HK-2 (cell line): ENCODE measurements at regions not wholly inside any gene's neighbourhood (a gene's known extent, or its start where the extent isn't known, plus 50 kb on each side); places are given as distances from the start of the nearest gene placed in this dataset.

ENCODE experiments used
- DNase-seq: peaks from one replicate; pipeline ENCODE4 v3.0.0-alpha.2; 2018; ENCODE audit not compliant: unreplicated experiment

DNA sequence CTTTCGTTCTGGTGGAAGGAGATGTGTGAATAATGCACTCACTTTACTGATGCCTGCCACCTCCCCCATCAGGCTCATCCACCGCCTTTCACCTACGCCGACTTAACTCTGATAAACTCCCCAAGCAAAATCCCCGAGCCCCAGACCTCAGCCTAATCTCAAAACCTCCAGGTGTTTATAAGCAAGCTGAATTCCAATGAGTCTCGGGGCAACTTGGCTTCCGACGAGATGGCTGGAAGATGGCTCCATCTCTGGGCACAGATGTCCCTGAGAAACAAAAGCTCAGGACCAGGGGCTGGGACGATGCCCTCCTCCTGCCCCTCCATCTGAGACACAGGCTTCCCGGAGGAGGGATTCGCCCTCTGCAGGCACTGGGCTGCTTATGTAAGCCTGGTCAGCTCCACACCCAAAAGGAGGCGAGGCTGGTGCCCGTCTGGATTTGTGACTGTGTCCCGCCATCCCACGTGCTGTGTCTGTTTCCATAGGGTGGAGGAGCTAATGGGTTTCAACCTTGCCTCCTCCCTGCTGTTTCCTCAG, 386.4 kb upstream of the TNRC6C start:
- DNase-seq, result no peak

DNA sequence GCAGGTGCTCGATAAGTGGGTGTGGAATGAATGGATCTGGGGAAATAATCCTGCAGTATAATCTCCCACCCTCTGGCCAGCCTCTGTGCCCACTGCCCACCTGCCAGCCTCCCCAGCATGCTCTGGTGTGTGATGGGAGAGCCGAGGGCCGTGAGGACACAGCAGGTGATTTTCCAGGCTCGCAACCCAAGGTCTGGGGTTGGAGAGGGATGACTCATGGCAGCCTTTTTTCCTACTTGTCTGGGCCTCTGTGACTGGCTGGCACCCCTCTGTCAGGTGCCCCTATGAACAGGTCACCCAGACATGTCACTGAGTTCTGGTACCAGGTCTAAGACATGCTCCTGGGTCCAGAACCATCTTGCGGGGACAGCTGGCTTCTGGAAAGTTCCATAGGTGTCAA, 385.7 kb upstream of the TNRC6C start:
- DNase-seq, result no peak

DNA sequence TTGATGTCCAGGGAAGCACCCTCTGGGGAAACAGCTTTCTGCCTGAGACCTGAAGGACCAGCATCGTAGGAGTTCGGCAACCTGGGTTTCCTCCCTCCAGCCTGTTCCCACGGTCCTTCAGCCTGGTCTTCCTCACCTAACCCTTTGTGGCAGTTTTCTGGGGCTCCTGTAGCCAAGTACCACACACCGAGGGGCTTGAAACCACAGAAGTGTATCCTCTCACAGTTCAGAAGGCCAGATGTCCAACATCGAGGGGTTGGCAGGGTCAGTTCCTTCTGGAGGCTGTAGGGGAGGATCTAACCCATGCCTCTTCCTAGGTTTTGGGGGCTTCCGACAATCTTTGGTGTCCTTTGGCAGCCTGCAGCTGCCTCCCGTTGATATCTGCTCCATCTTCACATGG, 381.0 kb upstream of the TNRC6C start:
- no peak for DNase-seq

DNA sequence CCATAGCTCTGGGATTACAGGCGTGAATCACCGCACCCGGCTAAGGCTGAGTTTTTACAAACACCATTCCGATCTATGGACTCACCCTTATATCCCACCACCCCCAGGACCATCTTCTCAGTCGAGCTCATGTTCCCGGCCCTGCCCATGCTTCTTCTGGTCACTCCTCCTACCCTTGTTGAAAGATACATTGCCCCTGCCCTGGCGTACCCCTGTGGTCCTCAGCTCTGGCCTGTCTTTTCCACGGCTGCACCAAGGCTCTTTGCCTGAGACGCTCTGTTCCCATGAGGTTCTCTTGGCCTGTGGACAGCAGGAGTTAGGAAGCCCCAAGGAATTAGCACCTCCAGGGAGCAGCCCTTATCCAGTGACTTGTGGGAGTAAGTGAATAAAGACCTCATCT, 379.4 kb upstream of the TNRC6C start:
- DNase-seq, result no peak

DNA sequence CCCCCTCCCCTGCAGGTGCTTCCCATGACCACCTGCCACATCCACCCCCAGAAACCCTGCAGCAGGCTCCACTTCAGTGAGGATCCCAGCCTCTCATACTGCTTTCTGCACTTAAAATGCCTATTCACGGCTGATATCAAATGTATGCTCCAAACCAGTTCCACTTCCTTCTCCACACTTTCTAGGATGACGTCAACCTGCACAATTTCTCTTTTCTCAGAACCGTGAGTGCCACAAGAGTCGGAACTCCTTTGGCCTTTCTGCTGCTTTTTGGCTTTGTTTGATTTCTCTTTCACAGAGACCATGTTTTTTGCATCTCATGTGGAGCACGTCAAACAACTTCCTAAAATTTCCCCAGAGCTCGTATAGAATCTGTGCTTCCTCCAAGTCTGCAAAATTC, 378.8 kb upstream of the TNRC6C start:
- no peak for DNase-seq

DNA sequence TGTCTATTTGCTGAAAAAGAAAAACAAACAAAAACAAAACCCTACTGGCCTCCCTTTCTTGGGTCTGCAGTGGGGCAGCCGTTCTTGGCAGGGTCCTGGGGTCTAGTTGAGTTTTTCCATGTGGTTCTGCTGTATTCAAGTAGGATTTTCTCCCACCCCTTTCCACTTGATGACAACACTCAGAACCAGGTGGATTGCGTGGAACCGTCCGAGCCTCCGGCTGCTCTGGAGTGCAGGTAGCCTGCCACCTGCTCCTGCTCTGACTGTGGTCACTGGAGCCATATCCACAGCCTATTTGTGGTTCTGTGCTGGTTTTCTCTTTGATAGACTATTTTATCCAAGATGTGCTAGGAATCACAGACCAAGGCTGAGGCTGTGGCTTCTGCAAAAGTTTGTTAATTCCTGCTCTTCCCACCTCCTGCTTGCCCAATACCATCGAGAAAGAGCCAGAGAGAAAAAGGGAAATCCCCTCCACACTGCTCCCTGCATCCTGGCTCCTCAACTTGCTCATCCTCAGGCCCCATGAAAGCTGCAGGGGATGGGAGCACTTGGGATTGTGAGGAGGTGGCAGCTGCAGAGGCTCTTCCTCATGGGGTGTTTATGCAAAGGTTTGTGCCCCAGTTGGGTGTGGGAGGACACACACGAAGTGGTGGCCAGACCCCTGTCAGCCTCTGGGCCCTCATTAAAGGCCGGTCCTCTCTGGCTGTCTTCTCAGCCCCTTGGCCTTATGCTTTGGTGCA, 377.8 kb upstream of the TNRC6C start:
- no peak for DNase-seq

DNA sequence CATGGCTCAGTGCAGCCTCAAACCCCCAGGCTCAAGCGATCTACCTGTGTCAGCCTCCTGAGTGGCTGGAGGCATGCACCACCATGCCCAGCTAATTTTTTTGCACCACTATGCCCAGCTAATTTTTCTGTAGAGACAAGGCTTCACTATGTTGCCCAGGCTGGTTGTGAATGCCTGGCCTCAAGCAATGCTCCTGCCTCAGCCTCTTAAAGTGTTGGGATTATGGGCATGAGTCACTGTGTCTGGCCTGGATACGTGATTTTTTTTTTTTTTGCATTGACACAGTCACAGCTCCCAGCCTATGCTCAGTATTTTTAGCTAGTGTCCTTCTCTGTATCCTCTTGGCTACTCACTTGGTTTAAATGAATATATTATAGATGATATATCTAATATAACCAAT, 377.0 kb upstream of the TNRC6C start:
- no peak for DNase-seq

DNA sequence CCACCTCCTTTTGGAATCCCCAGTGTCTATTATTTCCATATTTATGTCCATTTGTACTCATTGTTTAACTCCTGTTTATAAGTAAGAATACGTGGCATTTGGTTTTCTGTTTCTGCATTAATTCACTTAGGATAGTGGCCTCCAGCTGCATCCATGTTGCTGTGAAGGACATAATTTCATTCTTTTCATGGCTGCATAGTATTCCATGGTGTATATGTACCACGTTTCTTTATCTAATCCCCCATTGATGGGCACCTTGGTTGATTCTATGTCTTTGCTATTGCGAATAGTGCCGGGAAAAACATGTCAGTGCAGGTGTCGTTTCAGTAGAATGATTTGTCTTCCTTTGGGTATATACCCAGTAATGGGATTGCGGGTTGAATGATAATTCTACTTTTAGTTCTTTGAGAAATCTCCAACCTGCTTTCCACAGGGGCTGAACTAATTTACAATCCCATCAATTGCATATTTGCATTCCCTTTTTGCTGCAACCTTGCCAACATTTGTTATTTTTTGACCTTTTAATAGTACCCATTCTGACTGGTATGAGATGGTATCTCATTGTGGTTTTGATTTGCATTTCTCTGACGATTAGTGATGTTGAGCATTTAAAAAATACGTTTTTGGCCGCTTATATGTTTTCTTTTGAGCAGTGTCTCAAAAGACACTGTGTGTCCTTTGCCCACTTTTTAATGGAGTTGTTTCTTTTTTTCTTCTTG, 373.2 kb upstream of the TNRC6C start:
- no peak for DNase-seq

DNA sequence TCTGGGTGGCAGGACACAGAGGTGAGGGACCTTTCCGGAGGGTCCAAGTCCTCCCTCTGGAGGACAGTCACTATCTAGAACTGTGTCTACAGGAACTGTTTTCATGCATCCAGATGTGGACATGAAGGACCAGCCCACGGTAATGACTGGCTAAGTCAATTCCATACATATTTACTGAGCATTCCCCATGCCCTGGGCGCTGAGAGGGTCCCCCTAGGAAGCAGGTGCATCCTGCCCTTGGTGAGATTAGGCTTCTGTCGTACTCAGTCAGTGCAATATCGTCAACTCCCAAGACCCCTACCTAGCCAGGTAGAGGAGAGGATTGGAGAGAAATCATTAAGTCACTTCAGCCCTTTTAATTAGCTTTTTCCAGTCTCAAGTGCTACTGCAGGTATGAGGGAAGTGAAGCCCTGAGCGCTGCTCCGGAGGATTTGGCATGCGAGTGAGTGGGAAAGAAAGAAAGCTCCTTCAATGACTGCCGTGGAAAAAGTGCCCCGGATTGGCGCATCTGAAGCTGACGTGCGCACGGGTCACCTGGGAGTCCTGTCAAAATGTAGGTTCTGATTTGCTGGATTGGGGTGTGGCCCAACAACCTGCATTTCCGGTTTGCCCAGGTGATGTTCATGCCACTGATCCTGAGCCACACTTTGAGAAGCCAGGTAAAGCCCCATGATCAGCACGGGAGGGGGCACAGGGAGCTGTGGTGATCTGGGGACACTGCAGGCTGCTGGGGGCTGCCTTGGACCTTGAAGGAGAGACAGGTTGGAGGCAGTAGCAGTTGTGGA, 367.4 kb upstream of the TNRC6C start:
- no peak for DNase-seq

DNA sequence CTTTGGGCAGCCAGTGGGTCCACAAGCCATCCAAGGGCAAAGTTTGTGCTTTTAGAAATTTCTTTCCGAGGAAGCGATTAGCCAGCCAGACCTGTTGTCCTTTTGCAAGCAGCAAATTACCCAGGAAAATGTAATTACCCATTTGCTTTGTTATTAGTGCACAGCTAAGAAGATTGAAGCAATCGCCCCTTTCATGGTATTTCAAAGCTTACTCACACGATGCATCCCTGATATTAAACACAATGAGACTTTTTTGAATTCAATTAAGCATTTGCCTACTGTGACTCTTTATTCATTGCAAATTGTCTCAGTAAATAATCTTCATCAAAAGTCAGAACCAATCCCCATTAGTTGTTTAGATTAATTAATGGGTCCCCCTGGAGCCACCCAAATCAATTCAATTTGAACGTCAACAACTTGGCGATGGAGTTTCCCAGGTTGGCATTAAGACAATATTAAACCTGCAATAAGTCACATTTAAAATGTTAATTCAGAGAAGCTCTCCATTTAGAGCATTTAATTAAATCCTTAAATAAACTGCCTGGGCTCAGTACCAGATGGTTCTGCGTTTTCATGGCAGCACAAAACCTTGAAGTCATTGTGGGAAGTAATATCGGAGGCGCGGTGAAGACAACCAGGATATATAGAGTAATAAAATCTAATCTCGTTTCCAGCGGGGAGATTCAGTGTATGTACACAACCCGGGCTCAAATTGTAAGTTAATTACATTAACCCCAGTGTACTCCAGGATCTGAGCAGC, 366.2 kb upstream of the TNRC6C start:
- DNase-seq, result no peak

DNA sequence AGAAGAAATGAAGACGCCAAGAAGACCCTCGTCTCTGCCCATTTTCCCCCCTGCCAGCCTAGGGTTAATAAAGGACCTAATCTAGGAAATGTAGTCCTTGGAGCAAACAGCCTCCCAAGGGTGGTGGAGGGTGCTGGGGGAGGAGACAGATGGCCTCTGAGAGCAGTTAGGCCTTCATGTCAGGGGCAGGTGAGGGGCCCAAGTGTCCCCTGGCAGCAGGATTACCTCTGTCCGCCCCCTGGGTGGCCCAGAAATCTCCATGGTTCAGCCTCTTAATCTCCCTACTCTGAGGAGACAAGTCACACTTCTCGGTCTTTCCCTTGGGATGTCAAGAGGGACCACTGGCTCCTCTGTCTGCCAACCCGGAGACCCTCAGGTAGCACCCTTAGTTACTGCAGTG, 365.4 kb upstream of the TNRC6C start:
- DNase-seq, result no peak

DNA sequence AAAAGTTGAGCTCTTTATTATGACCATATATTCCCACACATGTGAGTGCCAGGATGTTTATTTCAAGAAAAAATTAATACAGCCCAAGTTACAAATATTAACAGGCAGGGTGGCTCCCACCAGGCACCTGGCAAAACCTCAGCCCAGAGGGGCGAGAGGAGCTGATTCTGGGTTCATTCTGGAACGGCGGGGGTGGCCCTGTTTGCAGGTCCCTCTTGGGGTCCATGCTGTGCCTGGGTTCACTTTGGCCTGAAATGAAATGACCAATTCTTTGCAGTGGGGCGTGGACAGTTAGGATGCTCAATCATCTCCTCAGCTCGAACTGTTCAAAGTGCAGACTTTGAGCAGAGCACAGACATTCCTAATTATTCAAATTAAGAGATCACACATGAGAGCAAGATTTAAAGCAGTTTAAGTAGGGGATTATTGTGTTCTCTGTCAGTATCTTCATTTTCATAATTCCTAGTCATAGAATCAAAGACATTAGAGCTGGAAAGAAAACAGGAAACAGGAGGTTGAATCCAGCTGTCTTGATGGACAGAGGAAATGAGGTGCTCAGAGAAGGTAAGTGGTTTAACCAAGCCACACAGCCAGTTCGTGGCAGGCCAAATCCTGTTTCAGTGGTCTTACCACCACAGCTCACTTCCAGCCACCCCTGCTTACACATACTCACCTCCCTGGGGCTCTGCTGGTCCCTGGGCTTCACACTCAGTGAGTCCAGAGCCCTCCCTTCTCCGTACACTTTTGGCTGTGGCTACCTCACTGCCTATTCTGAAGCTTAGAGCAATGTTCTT, 363.9 kb upstream of the TNRC6C start:
- DNase-seq, result no peak

DNA sequence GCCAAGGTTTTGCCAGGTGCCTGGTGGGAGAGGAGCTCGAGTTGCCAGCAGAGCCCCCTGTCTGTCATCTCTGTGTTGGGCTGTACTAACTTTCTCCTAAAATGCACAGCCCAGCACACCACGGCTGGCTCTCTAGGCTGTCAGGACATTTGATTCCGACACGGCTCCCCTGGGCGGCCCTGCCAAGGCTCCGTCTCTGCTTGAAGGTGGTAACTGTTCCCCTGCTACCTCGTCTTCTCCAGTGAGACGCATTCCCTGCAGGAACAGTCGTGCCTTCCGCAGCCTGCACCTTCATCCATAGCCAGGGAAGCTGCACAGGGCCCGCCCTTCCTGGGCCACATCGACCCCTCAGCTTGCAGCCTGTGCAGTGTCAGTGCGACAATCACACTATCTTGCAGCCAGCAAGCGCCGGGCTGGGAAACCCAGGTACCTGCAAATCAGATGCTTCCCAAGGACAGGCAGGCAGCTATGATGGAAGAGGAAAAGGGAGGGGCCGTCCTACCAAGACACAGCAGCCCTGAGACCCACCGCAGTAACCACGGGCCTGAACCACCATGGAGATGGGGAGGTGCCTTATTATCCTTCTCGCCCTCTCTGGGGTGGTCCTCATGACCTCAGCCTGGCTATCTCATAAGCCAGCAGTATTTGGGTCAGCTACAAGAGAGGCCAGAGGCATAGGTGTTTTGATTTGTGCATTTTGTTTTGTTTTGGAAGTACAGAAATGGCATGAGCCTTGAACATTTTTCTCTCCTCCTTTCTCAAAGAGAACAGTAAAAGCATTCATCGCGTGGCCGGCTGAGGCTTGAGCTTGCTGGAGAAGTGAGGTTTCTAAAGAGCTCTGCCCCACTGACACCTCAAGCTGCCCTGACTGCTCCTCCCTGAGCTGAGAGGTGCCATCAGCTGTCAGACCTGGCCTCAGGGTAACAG, 361.7 kb upstream of the TNRC6C start:
- no peak for DNase-seq

DNA sequence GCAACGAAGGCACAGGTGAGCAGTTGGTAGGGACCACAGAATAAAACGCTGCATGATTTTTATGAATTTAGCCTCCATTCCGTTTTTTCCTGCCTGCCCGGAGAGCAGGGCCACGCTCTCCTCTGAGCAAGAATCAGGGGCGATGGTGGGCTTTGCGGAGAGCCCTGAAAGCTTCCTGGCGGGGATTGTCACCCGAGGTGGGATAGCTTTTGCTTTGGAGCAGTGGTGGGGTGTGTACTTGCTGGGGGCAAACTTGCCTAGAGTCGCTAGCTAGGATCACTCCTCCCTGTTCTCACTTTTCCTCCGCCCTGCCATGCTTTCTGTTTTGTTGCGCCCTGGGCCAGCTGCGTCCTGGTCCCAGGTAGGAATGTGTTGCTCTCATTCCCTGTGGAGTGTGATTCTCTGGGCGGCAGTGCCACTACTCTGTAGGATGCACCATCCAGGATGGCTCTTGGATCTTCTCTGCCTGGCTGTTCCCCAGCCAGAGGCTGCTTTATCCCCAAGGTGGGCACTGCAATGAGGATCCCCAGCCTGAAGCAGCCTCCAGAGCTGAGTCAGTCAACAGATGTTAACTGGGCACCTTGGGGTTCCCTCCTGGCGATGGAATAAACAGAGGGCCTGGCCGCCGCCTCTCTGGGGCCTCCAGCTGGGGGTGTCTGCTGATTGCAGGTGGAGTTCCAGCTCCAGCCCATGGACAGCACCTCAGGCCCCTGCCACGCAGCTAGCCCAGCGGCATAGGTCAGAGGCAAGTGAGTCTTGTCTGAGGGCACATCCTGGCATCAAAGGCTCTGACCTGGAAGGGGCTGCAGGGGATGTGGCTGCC, 360.9 kb upstream of the TNRC6C start:
- DNase-seq, result no peak

DNA sequence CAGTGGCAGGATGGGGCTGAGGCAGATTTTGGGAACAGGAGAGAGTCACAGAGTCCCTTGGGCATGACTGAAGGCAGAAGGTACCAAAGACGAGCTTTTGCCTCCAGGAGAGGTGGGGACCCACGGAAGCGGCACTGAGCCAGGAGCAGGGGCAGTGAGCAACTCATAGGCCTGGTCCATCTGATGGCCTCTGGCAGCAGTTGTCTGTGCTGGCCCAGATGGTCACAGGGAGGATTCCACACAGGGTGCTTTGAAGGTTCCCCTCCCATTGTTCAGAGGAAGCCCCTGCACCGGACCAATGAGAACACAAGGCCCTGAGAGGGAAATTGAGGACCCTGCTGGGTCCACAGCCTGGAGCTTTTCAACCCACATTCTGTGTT, 360.3 kb upstream of the TNRC6C start:
- DNase-seq, result no peak

DNA sequence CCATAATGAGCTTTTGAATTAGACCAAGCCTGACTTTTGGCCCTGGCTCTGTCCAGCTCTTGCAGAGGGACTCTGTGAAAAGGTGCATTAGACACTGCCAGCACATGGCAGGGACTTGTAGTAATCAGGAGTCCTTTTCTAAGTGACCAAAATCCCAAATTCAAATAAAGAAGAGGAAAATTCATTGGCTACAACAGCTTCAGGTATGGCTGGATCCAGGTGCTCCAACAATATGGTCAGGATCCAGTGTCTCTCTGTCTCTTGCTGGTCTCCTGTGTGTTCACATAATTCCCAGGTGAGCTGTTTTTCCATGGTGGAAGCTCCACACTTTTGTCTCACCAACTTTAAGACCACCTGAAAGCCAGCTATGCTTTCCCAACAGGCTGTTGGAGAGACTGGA, 358.8 kb upstream of the TNRC6C start:
- DNase-seq, result no peak

DNA sequence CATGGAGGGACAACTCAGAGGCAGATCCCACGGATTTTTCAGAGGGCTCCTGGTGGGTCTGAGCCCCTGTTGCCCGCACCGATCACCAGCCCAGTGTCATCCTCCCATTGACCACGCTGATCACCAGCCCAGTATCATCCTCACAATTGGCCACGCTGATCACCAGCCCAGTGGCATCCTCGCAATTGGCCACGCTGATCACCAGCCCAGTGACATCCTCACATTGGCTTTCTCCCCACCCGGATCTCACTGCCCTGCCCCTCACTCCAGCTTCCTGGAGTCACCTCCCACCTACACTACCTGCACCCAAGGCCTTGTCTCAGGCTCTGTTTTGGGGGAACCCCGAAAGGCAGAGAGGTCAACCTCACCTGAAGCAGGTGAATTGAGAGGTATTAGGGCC, 358.2 kb upstream of the TNRC6C start:
- no peak for DNase-seq

DNA sequence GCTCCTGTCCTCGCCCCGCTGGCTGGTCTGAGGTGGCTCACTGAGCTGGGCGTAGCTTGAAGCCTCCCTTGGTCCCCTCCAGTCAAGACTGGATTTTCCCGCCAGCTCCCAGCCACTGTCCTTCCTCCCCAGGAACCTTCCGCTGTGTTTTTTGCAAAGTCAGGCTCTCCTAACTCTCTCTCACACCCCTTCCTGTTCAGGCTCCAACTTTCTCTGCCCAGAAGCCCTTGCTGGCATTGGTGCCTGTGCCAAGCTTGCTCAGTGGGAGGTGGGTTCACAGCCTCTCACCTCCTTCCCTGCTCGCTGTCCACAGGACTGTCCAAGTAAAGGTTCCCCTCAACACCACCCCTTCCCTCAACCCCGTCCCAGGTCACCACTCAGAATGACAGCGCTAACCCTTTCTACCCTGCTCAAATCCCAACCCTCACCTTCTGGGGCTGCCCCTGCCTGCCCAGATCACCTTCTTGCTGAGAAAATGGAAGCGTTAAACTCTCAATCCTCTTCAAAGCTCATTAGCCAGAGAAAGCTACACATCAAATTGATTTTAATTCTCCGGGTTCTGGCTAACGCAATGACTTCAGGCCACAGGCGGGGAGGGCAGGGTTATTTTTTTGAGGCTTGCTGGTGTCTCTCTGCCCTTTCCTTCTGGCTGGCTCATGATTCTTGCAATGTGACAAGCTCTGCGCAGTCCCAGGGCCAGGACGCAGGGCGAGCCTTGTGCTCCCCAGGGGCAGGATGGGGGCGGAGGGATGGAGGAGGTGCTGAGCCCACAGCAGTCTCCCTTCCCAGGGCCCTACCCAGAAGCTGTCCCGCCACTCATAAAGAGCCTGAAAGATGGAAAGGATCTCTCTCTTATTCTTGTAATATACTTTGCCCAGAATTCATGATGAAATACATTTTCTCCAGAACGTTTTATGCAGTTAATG, 357.2 kb upstream of the TNRC6C start:
- DNase-seq, result no peak
